ENCODE measurements at regions not wholly inside any gene's neighbourhood (a gene's known extent, or its start where the extent isn't known, plus 50 kb on each side); places are given as distances from the start of the nearest gene placed in this dataset.
A peak's percentile ranks its signal among the peaks of the same experiment; 100 is the strongest.

- H3K4me3 ChIP-seq (replicated peaks; ENCODE audit: low read depth, low read length), result no peak overlapping the region
- no peak for DNase-seq (ENCODE audit: low read depth)
- TF ChIP-seq CTCF (IDR thresholded peaks at IDR 0.05; ENCODE audit: low read length, missing control alignments), result no peak
Observed at GRCh38 chr12:83468988-83469908, 782.5 kb downstream of the TMTC2 start.

GRCh38 chr12:83465632-83466031, 778.9 kb downstream of the TMTC2 start:
- no peak overlapping the region for H3K4me3 ChIP-seq (replicated peaks; ENCODE audit: low read depth, low read length)
- no peak for DNase-seq (ENCODE audit: low read depth)
- no peak for TF ChIP-seq CTCF (IDR thresholded peaks at IDR 0.05; ENCODE audit: low read length, missing control alignments)

GRCh38 chr12:83462419-83462818, 775.7 kb downstream of the TMTC2 start:
- DNase-seq (ENCODE audit: low read depth), result no peak
- no peak for TF ChIP-seq CTCF (IDR thresholded peaks at IDR 0.05; ENCODE audit: low read length, missing control alignments)

GRCh38 chr12:83461336-83461935, 774.7 kb downstream of the TMTC2 start:
- TF ChIP-seq CTCF (IDR thresholded peaks at IDR 0.05; ENCODE audit: low read length, missing control alignments), result no peak
- peak; percentile 0 for DNase-seq (ENCODE audit: low read depth)
- no peak overlapping the region for H3K4me3 ChIP-seq (replicated peaks; ENCODE audit: low read depth, low read length)

More at GRCh38 chr12:83462419-83462818, 775.7 kb downstream of the TMTC2 start:
- H3K4me3 ChIP-seq (replicated peaks; ENCODE audit: low read depth, low read length), result no peak overlapping the region

GRCh38 chr12:83451189-83451588, 764.5 kb downstream of the TMTC2 start:
- H3K4me3 ChIP-seq (replicated peaks; ENCODE audit: low read depth, low read length), result no peak overlapping the region
- TF ChIP-seq CTCF (IDR thresholded peaks at IDR 0.05; ENCODE audit: low read length, missing control alignments), result no peak
- DNase-seq (ENCODE audit: low read depth), result no peak

- DNase-seq (ENCODE audit: low read depth), result no peak
- H3K4me3 ChIP-seq (replicated peaks; ENCODE audit: low read depth, low read length), result no peak overlapping the region
- TF ChIP-seq CTCF (IDR thresholded peaks at IDR 0.05; ENCODE audit: low read length, missing control alignments), result no peak
Observed at GRCh38 chr12:83434600-83434999, 747.9 kb downstream of the TMTC2 start.
